ENCODE measurements at regions not wholly inside any gene's neighbourhood (a gene's known extent, or its start where the extent isn't known, plus 50 kb on each side); places are given as distances from the start of the nearest gene placed in this dataset.

- TF ChIP-seq CTCF (IDR thresholded peaks at IDR 0.05), result no peak
- no peak for TF ChIP-seq POLR2A (IDR thresholded peaks at IDR 0.05)
- no peak for TF ChIP-seq EP300 (IDR thresholded peaks at IDR 0.05)
These were observed 94.2 kb downstream of the LLPH start for GRCh38 chr12:66036317-66036716.
